ENCODE measurements at regions not wholly inside any gene's neighbourhood (a gene's known extent, or its start where the extent isn't known, plus 50 kb on each side); places are given as distances from the start of the nearest gene placed in this dataset.

GRCh38 chr7:14995774-14996173, 93.2 kb upstream of the DGKB start:
- Mint-ChIP-seq H3K27ac (ENCODE audit: low read depth, unreplicated experiment) (no peak overlapping the region), H3K4me1 (ENCODE audit: insufficient read depth, unreplicated experiment) (no peaks in the 10 kb centered on the region), H3K36me3 (ENCODE audit: insufficient read depth, unreplicated experiment) (no peaks in the 10 kb centered on the region), H3K27me3 (ENCODE audit: insufficient read depth, unreplicated experiment) (peaks cover 38% of the 10 kb centered on the region), H3K9me3 (ENCODE audit: unreplicated experiment) (no peaks in the 10 kb centered on the region), H3K4me3 (ENCODE audit: unreplicated experiment) (no peak overlapping the region)
- TF ChIP-seq CTCF (IDR thresholded peaks at IDR 0.05; ENCODE audit: unreplicated experiment), result no peak
- intact Hi-C loops (cut with micrococcal nuclease), result no loop called here
- BruUV-seq (replicated peaks), result no TSS peak
- POLR2A ChIA-PET, result interaction anchor here (0.9 kb wide), 1 partner anchor 10 kb away, joined by 4 read pairs; no protein-coding TSS in a partner anchor
- no peak for DNase-seq (ENCODE audit: unreplicated experiment)
- CTCF ChIA-PET, result interaction anchor here (0.6 to 1.1 kb wide), 2 partner anchors 21 to 1048 kb away, joined by 3 to 6 read pairs; no protein-coding TSS in a partner anchor

GRCh38 chr7:14988941-14989340, 86.4 kb upstream of the DGKB start:
- intact Hi-C loops (cut with micrococcal nuclease), result no loop called here
- Mint-ChIP-seq H3K4me3 (ENCODE audit: unreplicated experiment) (no peak overlapping the region), H3K27ac (ENCODE audit: low read depth, unreplicated experiment) (no peak overlapping the region), H3K9me3 (ENCODE audit: unreplicated experiment) (no peaks in the 10 kb centered on the region), H3K4me1 (ENCODE audit: insufficient read depth, unreplicated experiment) (no peaks in the 10 kb centered on the region), H3K36me3 (ENCODE audit: insufficient read depth, unreplicated experiment) (no peaks in the 10 kb centered on the region), H3K27me3 (ENCODE audit: insufficient read depth, unreplicated experiment) (peaks cover 24% of the 10 kb centered on the region)
- POLR2A ChIA-PET, result no interaction called here
- no TSS peak for BruUV-seq (replicated peaks)
- CTCF ChIA-PET, result no interaction called here
- no peak for DNase-seq (ENCODE audit: unreplicated experiment)
- no peak for TF ChIP-seq CTCF (IDR thresholded peaks at IDR 0.05; ENCODE audit: unreplicated experiment)

GRCh38 chr7:14978687-14979086, 76.1 kb upstream of the DGKB start:
- ChIA-PET POLR2A (no interaction called here), CTCF (no interaction called here)
- no peaks in the 10 kb centered on the region for H3K36me3 Mint-ChIP-seq (ENCODE audit: insufficient read depth, unreplicated experiment)
- no TSS peak for BruUV-seq (replicated peaks)
- H3K4me3 Mint-ChIP-seq (ENCODE audit: unreplicated experiment), result no peak overlapping the region
- TF ChIP-seq CTCF (IDR thresholded peaks at IDR 0.05; ENCODE audit: unreplicated experiment), result no peak
- no peaks in the 10 kb centered on the region for H3K27me3 Mint-ChIP-seq (ENCODE audit: insufficient read depth, unreplicated experiment)
- H3K4me1 Mint-ChIP-seq (ENCODE audit: insufficient read depth, unreplicated experiment), result no peaks in the 10 kb centered on the region
- no peak overlapping the region for H3K27ac Mint-ChIP-seq (ENCODE audit: low read depth, unreplicated experiment)
- intact Hi-C loops (cut with micrococcal nuclease), result no loop called here
- no peaks in the 10 kb centered on the region for H3K9me3 Mint-ChIP-seq (ENCODE audit: unreplicated experiment)
- DNase-seq (ENCODE audit: unreplicated experiment), result no peak

GRCh38 chr7:14974688-14975087, 72.1 kb upstream of the DGKB start:
- peaks cover 18% of the 10 kb centered on the region for H3K27me3 Mint-ChIP-seq (ENCODE audit: insufficient read depth, unreplicated experiment)
- no peak overlapping the region for H3K4me3 Mint-ChIP-seq (ENCODE audit: unreplicated experiment)
- BruUV-seq (replicated peaks), result no TSS peak
- no peaks in the 10 kb centered on the region for H3K36me3 Mint-ChIP-seq (ENCODE audit: insufficient read depth, unreplicated experiment)
- ChIA-PET POLR2A (no interaction called here), CTCF (no interaction called here)
- DNase-seq (ENCODE audit: unreplicated experiment), result no peak
- no peaks in the 10 kb centered on the region for H3K9me3 Mint-ChIP-seq (ENCODE audit: unreplicated experiment)
- TF ChIP-seq CTCF (IDR thresholded peaks at IDR 0.05; ENCODE audit: unreplicated experiment), result no peak
- no peaks in the 10 kb centered on the region for H3K4me1 Mint-ChIP-seq (ENCODE audit: insufficient read depth, unreplicated experiment)
- intact Hi-C loops (cut with micrococcal nuclease), result no loop called here
- no peak overlapping the region for H3K27ac Mint-ChIP-seq (ENCODE audit: low read depth, unreplicated experiment)

Measured in MCF 10A (cell line).